ENCODE measurements at regions not wholly inside any gene's neighbourhood (a gene's known extent, or its start where the extent isn't known, plus 50 kb on each side); places are given as distances from the start of the nearest gene placed in this dataset.
"Not testable (repeated sequence)": the region's sequence is repeated elsewhere in the genome, so short reads cannot be mapped to it uniquely, and the experiment has no call there.

DNA sequence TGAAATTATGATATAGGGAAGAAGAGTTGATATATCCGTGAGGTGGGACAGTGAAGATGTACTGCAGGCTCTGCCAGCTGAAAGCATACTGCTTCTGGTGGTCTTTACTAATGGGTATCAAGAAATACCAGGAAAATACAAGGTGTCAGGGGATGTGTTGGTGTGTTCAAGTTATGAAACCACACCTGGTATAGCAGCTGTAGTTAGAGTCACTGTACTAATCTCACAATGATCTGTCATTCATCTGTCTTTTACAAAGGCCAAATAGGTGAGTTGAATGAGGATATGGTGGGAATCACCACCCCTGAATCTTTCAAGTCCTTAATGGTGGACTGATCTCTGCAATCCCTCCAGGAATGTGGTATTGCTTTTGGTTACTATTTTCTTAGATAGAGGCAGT, 152.7 kb downstream of the NFKBIZ start:
- Histone ChIP-seq H3K36me3 (ENCODE audit: insufficient read depth, low read length) (no peaks in the 10 kb centered on the region), H3K9ac (ENCODE audit: low read depth, low read length) (no peak overlapping the region), H3K4me2 (ENCODE audit: insufficient read depth, low read length) (no peak overlapping the region), H3K79me2 (ENCODE audit: insufficient read depth, low read length) (no peaks in the 10 kb centered on the region), H3K27ac (ENCODE audit: low read length) (no peak overlapping the region), H4K20me1 (ENCODE audit: insufficient read depth, low read length) (no peaks in the 10 kb centered on the region), H3K9me3 (ENCODE audit: insufficient read depth, low read length, severe bottlenecking) (no peaks in the 10 kb centered on the region), H3K27me3 (ENCODE audit: insufficient read depth, low read length, poor library complexity) (peaks cover 4% of the 10 kb centered on the region), H3K4me3 (ENCODE audit: low read depth in 1 of 2, low read length in 2 of 2) (no peak overlapping the region), H2AFZ (ENCODE audit: low read depth, low read length) (no peak overlapping the region), H3K4me1 (ENCODE audit: insufficient read depth, low read length) (no peaks in the 10 kb centered on the region)
- TF ChIP-seq CTCF (IDR thresholded peaks at IDR 0.05; ENCODE audit: borderline replicate concordance, extremely low read depth, low read length, poor library complexity, severe bottlenecking) (no peak), EZH2 (IDR thresholded peaks at IDR 0.05; ENCODE audit: borderline replicate concordance, low read depth, low read length, severe bottlenecking) (no peak)
- no peak for ATAC-seq (ENCODE audit: insufficient read depth, low read depth)
- no peak for DNase-seq

DNA sequence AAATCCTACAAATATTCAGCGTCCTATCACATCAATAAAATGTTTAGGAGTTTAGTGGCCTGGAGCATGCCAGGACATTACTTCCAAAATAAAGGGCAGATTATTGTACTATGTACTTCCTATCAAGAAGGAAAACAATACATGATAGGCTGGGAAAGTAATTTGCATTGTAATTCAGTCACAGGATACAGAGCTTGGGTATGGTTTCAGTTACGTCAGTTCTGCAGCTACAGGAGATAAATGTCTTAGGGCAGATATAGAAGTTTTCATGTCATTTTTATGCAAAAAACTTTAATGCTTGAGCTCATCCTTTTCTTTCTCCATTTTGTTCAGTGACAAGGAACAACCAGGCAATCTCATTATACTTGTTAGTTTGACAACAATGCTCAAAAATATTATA, 155.2 kb downstream of the NFKBIZ start:
- DNase-seq = no peak
- no peaks in the 10 kb centered on the region for H3K4me1 ChIP-seq (ENCODE audit: insufficient read depth, low read length)

GRCh38 chr3:102005551-102005950, 156.2 kb downstream of the NFKBIZ start:
- Histone ChIP-seq H3K4me1 (ENCODE audit: insufficient read depth, low read length) (no peaks in the 10 kb centered on the region), H2AFZ (ENCODE audit: low read depth, low read length) (no peak overlapping the region), H3K9ac (ENCODE audit: low read depth, low read length) (no peak overlapping the region), H3K36me3 (ENCODE audit: insufficient read depth, low read length) (no peaks in the 10 kb centered on the region), H3K79me2 (ENCODE audit: insufficient read depth, low read length) (no peaks in the 10 kb centered on the region), H3K4me2 (ENCODE audit: insufficient read depth, low read length) (no peak overlapping the region), H3K27me3 (ENCODE audit: insufficient read depth, low read length, poor library complexity) (no peaks in the 10 kb centered on the region), H3K9me3 (ENCODE audit: insufficient read depth, low read length, severe bottlenecking) (no peaks in the 10 kb centered on the region), H3K4me3 (ENCODE audit: low read depth in 1 of 2, low read length in 2 of 2) (no peak overlapping the region), H4K20me1 (ENCODE audit: insufficient read depth, low read length) (no peaks in the 10 kb centered on the region), H3K27ac (ENCODE audit: low read length) (no peak overlapping the region)
- DNase-seq (no peak), ATAC-seq (ENCODE audit: insufficient read depth, low read depth) (no peak)
- TF ChIP-seq EZH2 (IDR thresholded peaks at IDR 0.05; ENCODE audit: borderline replicate concordance, low read depth, low read length, severe bottlenecking) = no peak

More for the DNA sequence above, 155.2 kb downstream of the NFKBIZ start:
- H3K4me3 ChIP-seq (ENCODE audit: low read depth in 1 of 2, low read length in 2 of 2) = no peak overlapping the region
- no peak for ATAC-seq (ENCODE audit: insufficient read depth, low read depth)
- no peak overlapping the region for H2AFZ ChIP-seq (ENCODE audit: low read depth, low read length)
- H3K27ac ChIP-seq (ENCODE audit: low read length) = no peak overlapping the region
- no peak overlapping the region for H3K4me2 ChIP-seq (ENCODE audit: insufficient read depth, low read length)
- no peaks in the 10 kb centered on the region for H3K9me3 ChIP-seq (ENCODE audit: insufficient read depth, low read length, severe bottlenecking)
- no peaks in the 10 kb centered on the region for H3K36me3 ChIP-seq (ENCODE audit: insufficient read depth, low read length)
- no peak overlapping the region for H3K9ac ChIP-seq (ENCODE audit: low read depth, low read length)
- H3K79me2 ChIP-seq (ENCODE audit: insufficient read depth, low read length) = no peaks in the 10 kb centered on the region
- H4K20me1 ChIP-seq (ENCODE audit: insufficient read depth, low read length) = no peaks in the 10 kb centered on the region
- no peak for TF ChIP-seq CTCF (IDR thresholded peaks at IDR 0.05; ENCODE audit: borderline replicate concordance, extremely low read depth, low read length, poor library complexity, severe bottlenecking)
- no peak for TF ChIP-seq EZH2 (IDR thresholded peaks at IDR 0.05; ENCODE audit: borderline replicate concordance, low read depth, low read length, severe bottlenecking)
- peaks cover under 1% of the 10 kb centered on the region for H3K27me3 ChIP-seq (ENCODE audit: insufficient read depth, low read length, poor library complexity)

DNA sequence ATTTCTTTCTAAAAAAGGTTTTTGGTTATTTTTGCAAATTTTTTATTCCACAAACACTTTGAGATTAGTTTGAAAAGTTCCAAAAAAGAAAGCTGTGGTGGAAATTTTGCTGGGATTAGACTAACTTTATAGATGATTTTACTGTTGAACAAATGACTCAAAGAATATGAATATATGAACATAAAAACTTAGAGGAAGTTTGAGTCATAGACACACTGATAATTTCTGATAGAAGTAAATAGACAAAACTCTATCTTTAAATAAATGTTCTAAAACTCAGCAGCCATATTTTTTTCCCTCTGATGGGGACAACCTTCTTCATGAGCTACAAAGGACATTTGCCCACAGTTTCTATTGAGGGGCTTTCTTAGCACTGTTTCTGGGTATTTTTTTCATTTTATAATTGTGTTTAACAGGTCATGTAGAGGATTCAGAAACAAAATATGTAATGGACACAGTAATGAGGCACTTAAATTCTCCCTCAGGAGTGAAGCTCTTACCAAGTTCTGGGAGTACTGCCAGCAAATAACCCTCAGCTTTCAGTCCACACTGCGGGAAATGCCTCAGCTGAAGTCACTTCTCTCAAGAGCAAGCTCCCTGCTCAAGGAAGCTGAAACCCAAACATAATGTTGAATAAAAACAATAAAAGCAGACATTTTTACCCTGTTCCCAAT, 157.6 kb downstream of the NFKBIZ start:
- TF ChIP-seq EZH2 (IDR thresholded peaks at IDR 0.05; ENCODE audit: borderline replicate concordance, low read depth, low read length, severe bottlenecking) (no peak), CTCF (IDR thresholded peaks at IDR 0.05; ENCODE audit: borderline replicate concordance, extremely low read depth, low read length, poor library complexity, severe bottlenecking) (no peak)
- no peak overlapping the region for H2AFZ ChIP-seq (ENCODE audit: low read depth, low read length)
- no peak for ATAC-seq (ENCODE audit: insufficient read depth, low read depth)
- H3K4me3 ChIP-seq (ENCODE audit: low read depth in 1 of 2, low read length in 2 of 2) = no peak overlapping the region
- H4K20me1 ChIP-seq (ENCODE audit: insufficient read depth, low read length) = no peaks in the 10 kb centered on the region
- H3K27me3 ChIP-seq (ENCODE audit: insufficient read depth, low read length, poor library complexity) = no peaks in the 10 kb centered on the region
- no peaks in the 10 kb centered on the region for H3K9me3 ChIP-seq (ENCODE audit: insufficient read depth, low read length, severe bottlenecking)
- no peak for DNase-seq
- no peak overlapping the region for H3K27ac ChIP-seq (ENCODE audit: low read length)
- no peaks in the 10 kb centered on the region for H3K36me3 ChIP-seq (ENCODE audit: insufficient read depth, low read length)
- no peaks in the 10 kb centered on the region for H3K4me1 ChIP-seq (ENCODE audit: insufficient read depth, low read length)
- no peak overlapping the region for H3K4me2 ChIP-seq (ENCODE audit: insufficient read depth, low read length)
- no peak overlapping the region for H3K9ac ChIP-seq (ENCODE audit: low read depth, low read length)
- H3K79me2 ChIP-seq (ENCODE audit: insufficient read depth, low read length) = no peaks in the 10 kb centered on the region

DNA sequence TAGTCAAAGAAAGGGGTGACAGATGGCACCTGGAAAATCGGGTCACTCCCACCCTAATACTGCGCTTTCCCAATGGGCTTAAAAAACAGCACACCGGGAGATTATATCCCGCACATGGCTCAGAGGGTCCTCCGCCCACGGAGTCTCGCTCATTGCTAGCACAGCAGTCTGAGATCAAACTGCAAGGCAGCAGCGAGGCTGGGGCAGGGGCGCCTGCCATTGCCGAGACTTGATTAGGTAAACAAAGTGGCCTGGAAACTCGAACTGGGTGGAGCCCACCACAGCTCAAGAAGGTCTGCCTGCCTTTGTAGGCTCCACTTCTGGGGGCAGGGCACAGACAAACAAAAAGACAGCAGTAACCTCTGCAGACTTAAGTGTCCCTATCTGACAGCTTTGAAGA, 159.1 kb downstream of the NFKBIZ start:
- not testable (repeated sequence) for H3K9me3 ChIP-seq (ENCODE audit: insufficient read depth, low read length, severe bottlenecking); H3K36me3 ChIP-seq (ENCODE audit: insufficient read depth, low read length); DNase-seq; ATAC-seq (ENCODE audit: insufficient read depth, low read depth); H3K4me1 ChIP-seq (ENCODE audit: insufficient read depth, low read length); H3K79me2 ChIP-seq (ENCODE audit: insufficient read depth, low read length); H3K9ac ChIP-seq (ENCODE audit: low read depth, low read length); H3K4me3 ChIP-seq (ENCODE audit: low read depth in 1 of 2, low read length in 2 of 2); H2AFZ ChIP-seq (ENCODE audit: low read depth, low read length); H4K20me1 ChIP-seq (ENCODE audit: insufficient read depth, low read length); H3K27ac ChIP-seq (ENCODE audit: low read length); H3K4me2 ChIP-seq (ENCODE audit: insufficient read depth, low read length); H3K27me3 ChIP-seq (ENCODE audit: insufficient read depth, low read length, poor library complexity)

Data from DND-41 (cell line).